H9 (cell line): ENCODE measurements at regions not wholly inside any gene's neighbourhood (a gene's known extent, or its start where the extent isn't known, plus 50 kb on each side); places are given as distances from the start of the nearest gene placed in this dataset.

Source experiments
- DNase-seq: peaks from one replicate; pipeline ENCODE4 v3.0.0-alpha.2; 2017
- H2AFZ ChIP-seq: one replicate; pipeline ENCODE4 v1.6.1; 2013; ENCODE audit warnings: mild to moderate bottlenecking, low read length, control low read depth, moderate library complexity
- H2AK5ac ChIP-seq: 2 replicates; pipeline ENCODE4 v1.6.1; 2013; ENCODE audit warnings: low read length, control low read depth, mixed read lengths; ENCODE audit not compliant: insufficient read length
- H2BK120ac ChIP-seq: one replicate; pipeline ENCODE4 v1.6.1; 2013; ENCODE audit warnings: low read depth, mild to moderate bottlenecking, low read length, control low read depth, inconsistent platforms; ENCODE audit not compliant: poor library complexity, severe bottlenecking
- H2BK12ac ChIP-seq: 2 replicates; pipeline ENCODE4 v1.6.1; 2013; ENCODE audit warnings: low read length, control low read depth, mixed read lengths, low read depth; ENCODE audit not compliant: insufficient read length
- H2BK15ac ChIP-seq: 2 replicates; pipeline ENCODE4 v1.6.1; 2013; ENCODE audit warnings: low read depth, low read length, control low read depth
- H2BK20ac ChIP-seq: one replicate; pipeline ENCODE4 v1.6.1; 2013; ENCODE audit warnings: low read depth, mild to moderate bottlenecking, low read length, control low read depth, inconsistent platforms; ENCODE audit not compliant: poor library complexity, severe bottlenecking
- H2BK5ac ChIP-seq: 2 replicates; pipeline ENCODE4 v1.6.1; 2013; ENCODE audit warnings: low read length, control low read depth, mixed read lengths; ENCODE audit not compliant: insufficient read length
- H3K14ac ChIP-seq: 2 replicates; pipeline ENCODE4 v1.6.1; 2013; ENCODE audit warnings: low read length, control low read depth; ENCODE audit not compliant: insufficient read depth
- H3K18ac ChIP-seq: 2 replicates; pipeline ENCODE4 v1.6.1; 2013; ENCODE audit warnings: low read depth, mild to moderate bottlenecking, mixed read lengths, low read length, control low read depth; ENCODE audit not compliant: insufficient read length
- H3K23ac ChIP-seq: 2 replicates; pipeline ENCODE4 v1.6.1; 2013; ENCODE audit warnings: low read length, control low read depth, mixed read lengths, low read depth; ENCODE audit not compliant: insufficient read length
- H3K23me2 ChIP-seq: 2 replicates; pipeline ENCODE4 v1.6.1; 2013; ENCODE audit warnings: low read depth, mild to moderate bottlenecking, mixed read lengths, low read length, control low read depth; ENCODE audit not compliant: insufficient read length, poor library complexity, severe bottlenecking
- H3K27ac ChIP-seq: 2 replicates; pipeline ENCODE4 v1.5.1; 2013; ENCODE audit warnings: low read length, control low read depth, mixed read lengths, low read depth; ENCODE audit not compliant: insufficient read length
- H3K27me3 ChIP-seq: 2 replicates; pipeline ENCODE4 v1.6.1; 2013; ENCODE audit warnings: low read length, control low read depth, inconsistent platforms; ENCODE audit not compliant: insufficient read depth
- H3K4ac ChIP-seq: 2 replicates; pipeline ENCODE4 v1.6.1; 2013; ENCODE audit warnings: low read depth, mild to moderate bottlenecking, control low read depth, inconsistent platforms, low read length, moderate library complexity
- H3K4me1 ChIP-seq: 2 replicates; pipeline ENCODE4 v1.6.1; 2013; ENCODE audit warnings: low read length, control low read depth, inconsistent platforms; ENCODE audit not compliant: insufficient read depth
- H3K4me2 ChIP-seq: 2 replicates; pipeline ENCODE4 v1.6.1; 2013; ENCODE audit warnings: low read length, control low read depth, mixed read lengths; ENCODE audit not compliant: insufficient read length, insufficient read depth
- H3K56ac ChIP-seq: 2 replicates; pipeline ENCODE4 v1.6.1; 2013; ENCODE audit warnings: low read depth, mild to moderate bottlenecking, mixed read lengths, low read length, control low read depth; ENCODE audit not compliant: insufficient read length
- H3K79me1 ChIP-seq: 2 replicates; pipeline ENCODE4 v1.6.1; 2013; ENCODE audit warnings: low read depth, mild to moderate bottlenecking, moderate library complexity, low read length, control low read depth, inconsistent platforms; ENCODE audit not compliant: insufficient read depth, poor library complexity, severe bottlenecking
- H3K79me2 ChIP-seq: 2 replicates; pipeline ENCODE4 v1.6.1; 2013; ENCODE audit warnings: low read length, control low read depth, inconsistent platforms; ENCODE audit not compliant: insufficient read depth
- H3K9ac ChIP-seq: 2 replicates; pipeline ENCODE4 v1.6.1; 2013; ENCODE audit warnings: low read length, control low read depth, mixed read lengths; ENCODE audit not compliant: insufficient read length; ENCODE audit errors: extremely low read depth
- H3K9me3 ChIP-seq: one replicate; pipeline ENCODE4 v1.6.1; 2013; ENCODE audit warnings: low read depth, low read length, inconsistent platforms; ENCODE audit not compliant: control insufficient read depth
- H3T11ph ChIP-seq: one replicate; pipeline ENCODE4 v1.6.1; 2013; ENCODE audit warnings: mild to moderate bottlenecking, low read length, control low read depth, inconsistent platforms
- H4K20me1 ChIP-seq: one replicate; pipeline ENCODE4 v1.6.1; 2013; ENCODE audit not compliant: control insufficient read depth, insufficient read length, insufficient read depth
- H4K5ac ChIP-seq: 2 replicates; pipeline ENCODE4 v1.6.1; 2013; ENCODE audit warnings: low read depth, mild to moderate bottlenecking, mixed read lengths, low read length, control low read depth; ENCODE audit not compliant: insufficient read length
- H4K8ac ChIP-seq: replicated peaks from 2 replicates; pipeline ENCODE4 v1.6.1; 2013; ENCODE audit warnings: low read length, control low read depth, mixed read lengths, low read depth; ENCODE audit not compliant: insufficient read length
- H4K91ac ChIP-seq: 2 replicates; pipeline ENCODE4 v1.6.1; 2013; ENCODE audit warnings: low read depth, mild to moderate bottlenecking, moderate library complexity, mixed read lengths, low read length, control low read depth; ENCODE audit not compliant: insufficient read length
- H3K27ac Mint-ChIP-seq, 3 experiments: 2 replicates in 2 of 3; 3 replicates in 1 of 3; pipeline ENCODE4 v1.8.0; 2020 to 2021; ENCODE audit warnings: mixed read lengths in 3 of 3, mild to moderate bottlenecking in 1 of 3, moderate library complexity in 1 of 3
- H3K27me3 Mint-ChIP-seq: 2 replicates; pipeline ENCODE4 v1.8.0; 2021; ENCODE audit warnings: low read depth, mild to moderate bottlenecking, moderate library complexity, mixed read lengths
- H3K36me3 Mint-ChIP-seq, 3 experiments: 2 replicates in 2 of 3; 3 replicates in 1 of 3; pipeline ENCODE4 v1.8.0; 2020 to 2021; ENCODE audit warnings: low read depth in 3 of 3, mixed read lengths in 3 of 3; ENCODE audit not compliant: insufficient read depth in 1 of 3
- H3K4me1 Mint-ChIP-seq, 2 experiments: 2 replicates each; pipeline ENCODE4 v1.8.0; 2020; ENCODE audit warnings: mixed read lengths in 2 of 2
- H3K4me3 Mint-ChIP-seq, 2 experiments: 2 replicates in 1 of 2; 3 replicates in 1 of 2; pipeline ENCODE4 v1.8.0; 2020 to 2021; ENCODE audit warnings: mild to moderate bottlenecking in 2 of 2, mixed read lengths in 2 of 2, moderate library complexity in 1 of 2
- H3K9me3 Mint-ChIP-seq, 2 experiments: 2 replicates in 1 of 2; 3 replicates in 1 of 2; pipeline ENCODE4 v1.8.0; 2020; ENCODE audit warnings: mild to moderate bottlenecking in 2 of 2, mixed read lengths in 2 of 2, moderate library complexity in 1 of 2
- WGBS: extraction: QIAGEN DNeasy Blood & Tissue Kit; methylation state at CpG from one replicate; pipeline ENCODE4 v1.1.7; 2013; ENCODE audit warnings: missing lambda C conversion rate, low lambda C conversion rate, mixed read lengths; ENCODE audit not compliant: insufficient read length; ENCODE audit errors: extremely low coverage; 5-methylcytosine and 5-hydroxymethylcytosine counted together
- TF ChIP-seq, protein P1 (sequence below): fragments of 200-600 bp; sonication (generic); conservative IDR thresholded peaks from 3 replicates; pipeline ENCODE4 v1.8.0; 2021; ENCODE audit warnings: antibody characterized with exemption, mild to moderate bottlenecking

DNA sequence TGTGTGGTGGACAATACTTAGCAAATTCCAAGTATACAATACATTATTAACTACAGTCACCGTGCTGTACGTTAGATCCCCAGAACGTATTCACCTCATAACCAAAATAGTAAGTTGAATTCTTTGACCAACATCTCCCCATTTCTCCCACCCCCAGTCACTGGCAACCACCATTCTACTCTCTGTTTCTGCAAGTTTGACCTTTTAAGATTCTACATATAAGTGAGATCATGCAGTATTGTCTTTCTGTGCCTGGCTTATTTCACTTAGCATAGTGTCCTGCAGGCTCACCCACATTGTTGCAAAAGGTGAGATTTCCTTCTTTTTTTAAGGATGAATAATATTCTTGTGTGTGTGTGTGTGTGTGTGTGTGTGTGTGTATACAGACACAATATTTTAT, 59.1 kb downstream of the IRAG1 start:
- Histone ChIP-seq H2BK20ac (no peak overlapping the region), H4K5ac (no peak overlapping the region), H3K18ac (no peak overlapping the region), H2AFZ (no peak overlapping the region), H3K4ac (no peak overlapping the region), H3K56ac (no peak overlapping the region), H3K23ac (no peak overlapping the region), H3T11ph (no peak overlapping the region), H3K27me3 (no peaks in the 10 kb centered on the region), H2BK15ac (no peak overlapping the region), H3K27ac (no peak overlapping the region), H3K14ac (no peak overlapping the region), H4K91ac (no peak overlapping the region), H4K8ac (no peak overlapping the region), H2BK12ac (no peak overlapping the region), H3K9ac (no peak overlapping the region), H2BK120ac (no peak overlapping the region), H3K79me1 (no peaks in the 10 kb centered on the region), H3K23me2 (no peaks in the 10 kb centered on the region), H2AK5ac (no peak overlapping the region), H3K4me2 (no peak overlapping the region), H4K20me1 (no peaks in the 10 kb centered on the region), H3K9me3 (no peaks in the 10 kb centered on the region), H3K79me2 (no peaks in the 10 kb centered on the region), H2BK5ac (no peak overlapping the region), H3K4me1 (no peaks in the 10 kb centered on the region; the same call in 1 of the 2 replicates)
- TF ChIP-seq, protein P1, sequence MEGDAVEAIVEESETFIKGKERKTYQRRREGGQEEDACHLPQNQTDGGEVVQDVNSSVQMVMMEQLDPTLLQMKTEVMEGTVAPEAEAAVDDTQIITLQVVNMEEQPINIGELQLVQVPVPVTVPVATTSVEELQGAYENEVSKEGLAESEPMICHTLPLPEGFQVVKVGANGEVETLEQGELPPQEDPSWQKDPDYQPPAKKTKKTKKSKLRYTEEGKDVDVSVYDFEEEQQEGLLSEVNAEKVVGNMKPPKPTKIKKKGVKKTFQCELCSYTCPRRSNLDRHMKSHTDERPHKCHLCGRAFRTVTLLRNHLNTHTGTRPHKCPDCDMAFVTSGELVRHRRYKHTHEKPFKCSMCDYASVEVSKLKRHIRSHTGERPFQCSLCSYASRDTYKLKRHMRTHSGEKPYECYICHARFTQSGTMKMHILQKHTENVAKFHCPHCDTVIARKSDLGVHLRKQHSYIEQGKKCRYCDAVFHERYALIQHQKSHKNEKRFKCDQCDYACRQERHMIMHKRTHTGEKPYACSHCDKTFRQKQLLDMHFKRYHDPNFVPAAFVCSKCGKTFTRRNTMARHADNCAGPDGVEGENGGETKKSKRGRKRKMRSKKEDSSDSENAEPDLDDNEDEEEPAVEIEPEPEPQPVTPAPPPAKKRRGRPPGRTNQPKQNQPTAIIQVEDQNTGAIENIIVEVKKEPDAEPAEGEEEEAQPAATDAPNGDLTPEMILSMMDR = no peak
- no peak for DNase-seq
- WGBS = no CpG with 5 or more reads among the region's 3 CpGs
- H3K9me3 Mint-ChIP-seq = no peaks in the 10 kb centered on the region
- H3K4me1 Mint-ChIP-seq = peaks cover 13 to 23% of the 10 kb centered on the region in 2 experiments
- H3K27ac Mint-ChIP-seq = no peak overlapping the region
- no peaks in the 10 kb centered on the region; the same call in 1 of the 2 replicates for H3K27me3 Mint-ChIP-seq
- no peak overlapping the region for H3K4me3 Mint-ChIP-seq
- H3K36me3 Mint-ChIP-seq = no peaks in the 10 kb centered on the region
